OCI-LY7 (cell line): ENCODE measurements at regions not wholly inside any gene's neighbourhood (a gene's known extent, or its start where the extent isn't known, plus 50 kb on each side); places are given as distances from the start of the nearest gene placed in this dataset.

Source experiments
- EZH2phosphoT487 ChIP-seq: fragments of 200-600 bp; sonication (generic); IDR thresholded peaks from 2 replicates; pipeline ENCODE4 v1.6.1; 2018; ENCODE audit warnings: low read depth, borderline replicate concordance, mild to moderate bottlenecking, mixed run types, antibody characterized with exemption, low read length, moderate library complexity, mixed read lengths
- TF ChIP-seq, protein P1 (sequence below): fragments of 200-600 bp; sonication (generic); conservative IDR thresholded peaks from 2 replicates; pipeline ENCODE4 v1.5.1; 2014; ENCODE audit warnings: mild to moderate bottlenecking, antibody characterized with exemption, low read length, moderate library complexity, mixed read lengths

DNA sequence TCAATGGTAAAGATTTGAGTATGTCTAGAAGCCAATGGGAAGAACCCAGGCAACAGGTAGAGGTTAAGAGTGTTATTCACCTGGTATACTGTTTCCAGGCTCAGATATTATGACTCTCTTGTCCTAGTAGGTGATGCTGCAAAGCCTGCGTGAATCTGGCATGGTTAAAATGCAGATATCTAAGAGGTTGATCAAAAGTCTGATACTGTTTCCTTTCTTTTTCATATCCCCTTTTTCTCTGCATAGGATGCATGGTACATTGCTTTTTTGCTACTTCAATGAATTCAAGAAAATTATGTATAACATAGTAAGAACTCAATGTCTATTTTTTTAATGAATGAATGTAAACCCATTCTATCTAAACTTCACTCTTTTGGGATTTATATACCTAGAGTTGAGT, 284.3 kb upstream of the KHDRBS2 start:
- TF ChIP-seq, protein P1, sequence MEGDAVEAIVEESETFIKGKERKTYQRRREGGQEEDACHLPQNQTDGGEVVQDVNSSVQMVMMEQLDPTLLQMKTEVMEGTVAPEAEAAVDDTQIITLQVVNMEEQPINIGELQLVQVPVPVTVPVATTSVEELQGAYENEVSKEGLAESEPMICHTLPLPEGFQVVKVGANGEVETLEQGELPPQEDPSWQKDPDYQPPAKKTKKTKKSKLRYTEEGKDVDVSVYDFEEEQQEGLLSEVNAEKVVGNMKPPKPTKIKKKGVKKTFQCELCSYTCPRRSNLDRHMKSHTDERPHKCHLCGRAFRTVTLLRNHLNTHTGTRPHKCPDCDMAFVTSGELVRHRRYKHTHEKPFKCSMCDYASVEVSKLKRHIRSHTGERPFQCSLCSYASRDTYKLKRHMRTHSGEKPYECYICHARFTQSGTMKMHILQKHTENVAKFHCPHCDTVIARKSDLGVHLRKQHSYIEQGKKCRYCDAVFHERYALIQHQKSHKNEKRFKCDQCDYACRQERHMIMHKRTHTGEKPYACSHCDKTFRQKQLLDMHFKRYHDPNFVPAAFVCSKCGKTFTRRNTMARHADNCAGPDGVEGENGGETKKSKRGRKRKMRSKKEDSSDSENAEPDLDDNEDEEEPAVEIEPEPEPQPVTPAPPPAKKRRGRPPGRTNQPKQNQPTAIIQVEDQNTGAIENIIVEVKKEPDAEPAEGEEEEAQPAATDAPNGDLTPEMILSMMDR: no peak
- no peak for TF ChIP-seq EZH2phosphoT487
